Retinal pigment epithelial cell (primary cell): ENCODE measurements at regions not wholly inside any gene's neighbourhood (a gene's known extent, or its start where the extent isn't known, plus 50 kb on each side); places are given as distances from the start of the nearest gene placed in this dataset.
"Not testable (repeated sequence)": the region's sequence is repeated elsewhere in the genome, so short reads cannot be mapped to it uniquely, and the experiment has no call there.

Source experiments
- DNase-seq: peaks from one replicate; pipeline ENCODE4 v3.0.0-alpha.2; 2010; ENCODE audit warnings: low read depth
- H3K4me3 ChIP-seq: 2 replicates; pipeline ENCODE4 v1.5.1; 2011; ENCODE audit warnings: mild to moderate bottlenecking, low read length, control low read depth, moderate library complexity
- TF ChIP-seq, protein P1 (sequence below): conservative IDR thresholded peaks from 2 replicates; pipeline ENCODE4 v1.5.1; 2011; ENCODE audit warnings: low read depth, low read length, control low read depth, inconsistent platforms

DNA sequence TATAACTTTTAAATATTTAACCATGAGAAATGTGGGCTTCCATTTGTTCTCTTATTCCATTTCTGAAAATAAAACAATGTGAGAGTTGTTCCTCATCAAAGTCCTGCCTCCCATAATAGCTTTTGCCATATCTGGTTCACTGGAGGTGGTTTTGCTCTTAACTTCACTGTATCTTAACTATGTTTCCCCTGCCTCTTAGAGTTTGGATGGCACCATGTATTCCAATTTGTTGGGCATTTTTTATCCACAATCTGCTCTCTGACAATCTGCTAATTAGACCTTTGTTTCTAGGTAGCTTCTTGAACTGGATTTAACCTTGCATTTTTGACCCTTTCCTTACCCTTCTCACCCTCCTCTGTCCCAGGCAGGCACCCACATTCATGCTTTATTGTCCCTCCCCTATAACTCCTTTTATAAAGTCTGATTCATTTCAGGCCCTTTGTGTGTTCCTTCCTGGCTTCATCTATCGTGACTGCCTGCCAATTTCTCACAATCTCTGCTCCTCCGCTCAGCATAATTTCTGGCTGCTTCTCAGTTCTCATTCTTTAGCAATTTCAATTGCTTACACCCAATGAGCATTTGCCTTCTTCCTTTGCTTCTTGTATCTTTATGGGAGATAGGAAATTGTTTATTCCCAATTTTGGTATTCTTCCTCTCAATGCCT is 144.2 kb upstream of the ARHGEF26 start:
- H3K4me3 ChIP-seq: no peak overlapping the region
- TF ChIP-seq, protein P1, sequence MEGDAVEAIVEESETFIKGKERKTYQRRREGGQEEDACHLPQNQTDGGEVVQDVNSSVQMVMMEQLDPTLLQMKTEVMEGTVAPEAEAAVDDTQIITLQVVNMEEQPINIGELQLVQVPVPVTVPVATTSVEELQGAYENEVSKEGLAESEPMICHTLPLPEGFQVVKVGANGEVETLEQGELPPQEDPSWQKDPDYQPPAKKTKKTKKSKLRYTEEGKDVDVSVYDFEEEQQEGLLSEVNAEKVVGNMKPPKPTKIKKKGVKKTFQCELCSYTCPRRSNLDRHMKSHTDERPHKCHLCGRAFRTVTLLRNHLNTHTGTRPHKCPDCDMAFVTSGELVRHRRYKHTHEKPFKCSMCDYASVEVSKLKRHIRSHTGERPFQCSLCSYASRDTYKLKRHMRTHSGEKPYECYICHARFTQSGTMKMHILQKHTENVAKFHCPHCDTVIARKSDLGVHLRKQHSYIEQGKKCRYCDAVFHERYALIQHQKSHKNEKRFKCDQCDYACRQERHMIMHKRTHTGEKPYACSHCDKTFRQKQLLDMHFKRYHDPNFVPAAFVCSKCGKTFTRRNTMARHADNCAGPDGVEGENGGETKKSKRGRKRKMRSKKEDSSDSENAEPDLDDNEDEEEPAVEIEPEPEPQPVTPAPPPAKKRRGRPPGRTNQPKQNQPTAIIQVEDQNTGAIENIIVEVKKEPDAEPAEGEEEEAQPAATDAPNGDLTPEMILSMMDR: no peak
- peak; percentile 10 for DNase-seq

DNA sequence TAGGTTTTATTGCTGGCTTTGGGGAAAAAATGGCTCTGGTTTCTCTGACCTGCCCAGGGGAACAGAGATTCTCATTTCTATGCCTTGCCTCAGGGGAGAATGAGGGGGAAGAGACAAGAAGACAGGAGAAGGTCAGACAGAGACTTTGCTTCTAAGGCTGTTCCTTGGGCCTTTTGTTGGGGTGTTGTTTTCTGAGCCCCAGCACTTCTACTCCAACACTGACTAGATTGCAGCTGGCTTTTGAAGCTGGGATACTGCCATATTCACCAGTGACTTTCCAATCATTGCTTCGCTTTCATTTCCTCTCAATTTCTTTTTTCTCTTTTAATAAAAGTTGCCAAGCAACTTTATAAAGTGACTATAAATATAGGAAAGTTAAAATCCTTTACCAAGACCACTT is 143.2 kb upstream of the ARHGEF26 start:
- no peak for DNase-seq
- H3K4me3 ChIP-seq: no peak overlapping the region
- TF ChIP-seq, protein P1: no peak

DNA sequence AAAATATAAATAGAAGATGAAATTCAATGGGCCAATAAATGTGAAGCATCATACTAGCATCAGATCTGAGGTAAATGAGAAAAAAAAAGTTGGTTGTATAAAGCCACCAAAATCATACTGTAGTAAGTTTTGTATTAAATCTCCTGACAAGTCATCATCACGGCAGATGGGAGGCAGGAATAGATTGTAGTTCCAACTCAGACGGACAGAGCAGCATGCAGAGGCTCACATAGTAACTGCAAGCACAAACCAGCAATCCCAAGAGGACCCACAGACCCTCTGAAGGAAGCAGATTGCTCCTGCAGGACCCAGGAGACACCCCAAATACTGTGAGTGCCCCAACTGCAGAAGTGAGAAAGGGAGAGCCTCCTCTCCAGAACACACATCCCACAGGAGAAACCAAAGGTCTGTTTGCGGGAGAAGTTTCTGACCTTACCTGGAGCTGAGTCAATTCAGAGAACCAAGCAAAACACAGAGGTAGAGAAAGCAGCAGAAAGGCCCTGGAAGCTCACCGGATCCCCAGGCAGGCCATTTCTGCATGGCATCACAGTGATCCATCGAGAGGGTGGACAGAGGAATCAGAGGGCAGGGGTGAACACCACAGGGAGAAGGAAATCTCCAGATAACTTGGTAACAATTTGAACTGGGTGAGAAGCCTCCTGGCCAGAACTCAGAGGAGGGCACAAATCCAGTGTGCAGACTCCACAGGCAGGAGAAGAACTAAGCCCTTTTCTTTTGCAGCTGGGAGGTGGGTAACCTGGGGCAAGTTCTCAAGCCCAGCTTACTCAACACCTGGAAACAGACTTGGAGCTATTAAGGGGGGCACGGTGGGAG is 141.6 kb upstream of the ARHGEF26 start:
- DNase-seq: no peak

DNA sequence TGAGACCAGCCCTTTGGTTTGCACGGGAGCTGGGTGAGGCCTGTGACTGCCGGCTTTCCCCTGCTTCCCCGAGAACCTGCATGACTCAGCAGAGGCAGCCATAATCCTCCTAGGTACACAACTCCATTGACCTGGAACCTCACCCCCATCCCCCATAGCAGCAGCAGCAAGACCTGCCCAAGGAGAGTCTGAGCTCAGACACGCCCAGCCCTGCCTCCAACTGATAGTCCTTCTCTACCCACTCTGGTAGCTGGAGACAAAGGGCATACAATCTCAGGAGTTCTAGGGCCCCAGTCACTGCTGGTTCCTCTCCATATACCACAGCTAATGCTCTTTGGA is 141.0 kb upstream of the ARHGEF26 start:
- peak; percentile 28 for DNase-seq
- no peak overlapping the region for H3K4me3 ChIP-seq
- TF ChIP-seq, protein P1: no peak

More for the DNA sequence above, 141.6 kb upstream of the ARHGEF26 start:
- H3K4me3 ChIP-seq: no peak overlapping the region
- TF ChIP-seq, protein P1: no peak

DNA sequence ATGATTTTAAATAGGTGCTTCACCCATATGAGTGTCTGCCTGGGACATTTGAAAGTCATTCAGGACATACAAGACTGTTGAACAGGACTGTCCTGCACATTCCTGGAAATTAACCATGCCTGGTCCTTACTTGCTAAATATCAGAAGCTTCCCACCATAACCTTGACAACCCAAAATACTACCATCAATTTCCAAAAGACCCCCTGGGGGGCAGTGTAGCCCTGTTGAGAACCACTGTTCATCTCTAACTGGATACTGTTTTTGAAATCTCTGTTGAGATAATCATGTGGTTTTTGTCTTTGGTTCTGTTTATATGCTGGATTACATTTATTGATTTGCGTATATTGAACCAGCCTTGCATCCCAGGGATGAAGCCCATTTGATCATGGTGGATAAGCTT is 123.8 kb upstream of the ARHGEF26 start:
- TF ChIP-seq, protein P1: peak; percentile 27
- DNase-seq, H3K4me3 ChIP-seq: not testable (repeated sequence)

DNA sequence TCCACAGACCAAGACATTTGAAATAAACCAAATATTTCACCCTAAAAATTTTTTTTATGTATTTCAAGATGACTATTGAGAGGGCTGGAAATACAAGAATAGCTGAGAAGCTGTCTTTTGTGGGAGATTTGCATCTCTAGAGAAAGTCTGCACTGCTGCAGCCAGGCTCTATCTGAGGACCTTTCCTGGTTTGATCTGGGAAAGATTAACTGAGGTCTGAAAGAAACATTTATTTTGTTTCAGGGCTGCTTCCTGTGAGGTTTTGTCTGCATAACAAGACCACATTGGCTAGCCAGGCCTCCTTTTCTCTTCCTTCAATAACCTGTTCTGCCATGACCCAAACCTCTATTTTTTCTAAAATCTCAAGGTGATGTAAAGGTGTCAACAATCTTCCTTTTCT is 117.5 kb upstream of the ARHGEF26 start:
- TF ChIP-seq, protein P1: no peak
- DNase-seq: no peak
- no peak overlapping the region for H3K4me3 ChIP-seq

DNA sequence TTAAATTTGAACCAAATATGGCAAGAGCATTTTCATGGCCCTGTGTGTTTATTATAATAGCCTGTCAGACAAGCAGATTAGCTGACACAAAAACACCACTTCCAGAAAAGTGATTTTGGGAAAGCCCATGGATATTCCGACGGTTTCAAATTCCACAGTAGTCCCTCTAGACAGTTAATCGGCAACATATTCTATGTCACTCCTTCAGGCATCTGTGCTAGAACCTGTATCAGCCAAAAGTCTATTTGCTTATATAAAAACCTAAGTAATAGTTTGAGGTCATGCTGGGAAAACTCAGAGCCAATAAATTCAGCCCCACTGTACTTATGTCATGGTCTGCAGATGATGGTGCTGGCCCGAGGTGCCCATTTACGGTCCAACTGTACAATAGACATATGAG is 110.2 kb upstream of the ARHGEF26 start:
- DNase-seq: no peak
- H3K4me3 ChIP-seq: no peak overlapping the region
- TF ChIP-seq, protein P1: no peak
